NCI-H2227 treated with DMSO at 0.1 percent for 48 hours (cell line): ENCODE measurements at regions not wholly inside any gene's neighbourhood (a gene's known extent, or its start where the extent isn't known, plus 50 kb on each side); places are given as distances from the start of the nearest gene placed in this dataset.
"Not testable (repeated sequence)": the region's sequence is repeated elsewhere in the genome, so short reads cannot be mapped to it uniquely, and the experiment has no call there.

Experiments used
- DNase-seq: peaks from one replicate; lab custom pipeline; 2025; lab: John Stamatoyannopoulos, UW

DNA sequence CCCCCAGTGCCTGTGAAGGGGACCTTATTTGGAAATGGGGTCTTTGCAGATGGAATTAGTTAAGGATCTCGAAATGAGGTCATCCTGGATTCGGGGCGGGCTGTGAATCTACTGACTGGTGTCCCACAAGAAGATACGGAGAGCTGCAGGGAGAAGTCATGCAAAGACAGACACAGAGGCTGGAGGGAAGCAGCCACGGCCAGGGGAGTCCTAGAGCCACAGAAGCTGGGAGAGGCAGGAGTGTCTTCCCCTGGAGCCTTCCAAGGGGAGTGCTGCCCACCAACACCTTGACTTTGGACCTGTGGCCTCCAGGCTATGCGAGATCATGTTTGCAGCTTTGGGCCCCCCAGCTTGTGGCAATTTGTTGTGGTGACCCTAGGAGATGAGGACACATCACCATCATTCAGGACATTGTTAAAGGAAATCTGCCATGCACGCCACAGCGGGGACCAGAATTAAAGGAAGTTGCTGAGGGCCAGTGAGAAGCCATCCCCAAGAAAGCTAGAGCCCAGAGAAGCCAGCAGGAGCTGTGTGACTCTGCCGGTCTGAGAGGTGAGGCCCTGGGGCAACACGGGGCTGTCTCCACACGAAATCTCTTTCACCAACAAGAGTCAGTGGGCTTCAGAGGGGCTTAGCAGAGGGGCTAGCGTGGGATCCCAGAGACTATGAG, 434.7 kb downstream of the BRD1 start:
- no peak for DNase-seq

DNA sequence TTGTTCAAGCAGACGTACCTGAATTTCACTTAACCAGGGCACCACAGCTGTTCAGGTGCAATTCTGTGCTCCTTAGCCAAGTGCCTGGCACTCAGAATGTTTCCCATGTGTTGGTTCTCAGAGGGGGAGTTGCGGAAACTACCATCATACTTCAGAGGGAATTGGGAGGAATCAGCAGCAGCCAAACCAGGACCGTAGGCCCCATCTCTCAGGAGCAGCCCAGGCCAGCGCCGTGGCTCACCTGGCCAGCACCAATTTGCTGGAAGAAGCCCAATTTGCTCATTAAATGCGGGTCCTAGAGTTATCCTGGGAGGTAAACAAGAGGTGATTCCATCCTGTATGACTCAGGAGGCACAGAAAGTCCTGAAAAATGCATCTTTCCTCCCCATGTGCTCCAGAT, 435.4 kb downstream of the BRD1 start:
- no peak for DNase-seq

DNA sequence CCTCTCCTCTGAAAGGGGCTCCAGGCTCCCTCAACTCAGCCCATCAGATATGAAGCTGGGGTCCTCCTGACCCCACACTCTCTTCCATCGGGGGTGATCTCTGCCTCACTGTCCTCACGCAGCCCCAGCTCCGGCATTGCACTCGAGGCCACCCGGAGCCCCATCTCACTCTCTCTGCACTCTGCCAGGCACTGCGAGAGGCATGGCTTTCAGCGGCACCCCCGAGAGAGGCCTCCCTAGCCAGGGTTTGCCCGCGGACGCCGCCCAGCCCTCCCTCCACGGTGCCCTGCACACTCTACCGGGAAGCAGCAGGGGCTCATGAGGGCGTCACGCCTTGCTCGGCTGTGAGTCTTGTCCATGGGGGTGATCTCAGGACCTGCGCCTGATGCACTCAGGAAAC, 436.2 kb downstream of the BRD1 start:
- no peak for DNase-seq

DNA sequence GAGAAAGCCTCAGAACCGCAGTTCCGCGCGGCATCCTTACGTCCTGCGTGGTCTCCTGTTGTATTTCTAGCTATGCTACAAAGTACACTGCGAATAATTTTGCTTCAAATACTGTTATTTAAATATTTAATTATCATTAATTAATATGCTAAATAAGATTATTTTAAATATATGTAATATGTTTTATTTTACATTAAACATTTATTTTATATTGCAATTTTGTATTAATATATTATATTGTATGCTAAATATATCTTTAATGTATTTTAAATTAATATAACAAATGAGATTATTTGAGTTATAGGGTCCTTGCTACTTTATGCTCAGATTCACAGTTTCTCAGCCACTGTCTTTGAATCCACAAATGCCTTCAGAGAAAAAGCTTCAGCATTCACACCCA, 436.7 kb downstream of the BRD1 start:
- DNase-seq: no peak

DNA sequence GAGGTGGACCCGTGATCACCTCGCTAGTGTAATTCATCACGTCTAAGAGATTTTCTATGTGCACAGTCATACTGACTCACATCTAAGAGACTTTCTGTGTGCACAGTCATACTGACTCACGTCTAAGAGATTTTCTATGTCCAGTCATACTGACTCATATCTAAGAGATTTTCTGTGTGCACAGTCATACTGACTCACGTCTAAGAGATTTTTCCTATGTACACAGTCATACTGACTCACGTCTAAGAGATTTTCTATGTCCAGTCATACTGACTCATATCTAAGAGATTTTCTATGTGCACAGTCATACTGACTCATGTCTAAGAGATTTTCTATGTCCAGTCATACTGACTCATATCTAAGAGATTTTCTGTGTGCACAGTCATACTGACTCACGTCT, 443.8 kb downstream of the BRD1 start:
- DNase-seq: not testable (repeated sequence)

DNA sequence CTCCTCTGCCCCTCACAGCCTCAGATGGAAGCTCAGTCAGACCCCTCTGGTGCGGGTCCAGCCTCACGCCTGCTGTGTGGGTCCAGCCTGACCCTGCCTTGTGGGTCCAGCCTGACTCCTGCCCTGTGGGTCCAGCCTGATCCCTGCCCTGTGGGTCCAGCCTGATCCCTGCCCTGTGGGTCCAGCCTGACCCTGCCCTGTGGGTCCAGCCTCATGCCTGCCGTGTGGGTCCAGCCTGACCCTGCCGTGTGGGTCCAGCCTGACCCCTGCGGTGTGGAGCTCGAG, 445.3 kb downstream of the BRD1 start:
- no peak for DNase-seq

DNA sequence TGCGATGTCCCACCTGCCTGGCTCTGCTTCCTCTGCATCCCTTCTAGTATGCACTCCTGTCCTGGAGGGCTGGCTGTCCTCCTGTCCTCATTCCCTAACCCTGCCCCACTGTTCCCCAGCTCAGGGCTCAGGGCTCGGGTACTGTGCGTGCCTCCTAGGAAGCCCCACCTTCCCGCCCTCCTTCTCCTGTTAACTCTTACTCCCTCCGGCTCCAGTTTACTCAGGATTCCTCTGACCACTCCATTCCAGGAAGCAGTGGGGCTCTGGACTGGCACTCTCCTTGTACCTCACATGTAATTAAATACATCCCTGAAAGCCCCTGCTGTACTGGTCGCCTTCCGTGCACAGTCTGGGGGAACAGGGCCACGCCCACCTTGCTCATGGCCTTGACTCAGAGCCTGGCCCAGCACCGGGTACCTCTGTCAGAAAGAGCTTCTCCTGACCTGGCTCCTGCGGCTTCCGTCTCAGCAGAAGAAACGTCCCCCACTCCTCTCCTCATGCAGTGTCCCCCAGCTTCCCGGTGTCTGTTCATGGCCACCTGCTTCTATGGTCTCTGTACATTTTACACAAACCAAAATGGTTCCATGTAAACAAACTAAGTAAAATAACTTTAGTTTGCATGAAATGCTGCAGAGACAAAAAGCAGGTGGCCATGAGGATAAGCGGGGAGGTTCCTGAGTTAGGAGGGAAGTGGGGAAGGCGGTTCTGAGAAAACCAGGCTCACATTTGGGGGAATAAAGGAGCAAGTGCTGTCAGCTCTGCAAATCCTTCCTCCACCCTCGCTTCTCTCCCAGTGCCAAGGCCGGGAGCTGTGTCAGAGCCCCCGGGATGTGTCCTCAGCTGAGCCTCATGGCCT, 445.9 kb downstream of the BRD1 start:
- DNase-seq: no peak

DNA sequence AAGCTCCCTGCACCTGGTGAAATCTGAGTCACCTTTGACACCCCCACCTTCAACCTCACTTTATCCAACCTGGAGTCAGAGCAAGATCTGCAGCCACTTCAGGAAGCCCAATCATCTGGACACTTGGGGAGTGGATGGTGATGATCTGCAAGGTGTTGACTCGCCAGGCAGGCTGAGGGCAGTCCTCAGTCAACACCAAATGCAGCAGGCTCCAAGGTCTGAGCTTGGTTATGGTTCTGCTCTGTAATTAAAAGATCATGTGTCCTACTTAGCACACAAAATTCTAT, 446.9 kb downstream of the BRD1 start:
- no peak for DNase-seq

DNA sequence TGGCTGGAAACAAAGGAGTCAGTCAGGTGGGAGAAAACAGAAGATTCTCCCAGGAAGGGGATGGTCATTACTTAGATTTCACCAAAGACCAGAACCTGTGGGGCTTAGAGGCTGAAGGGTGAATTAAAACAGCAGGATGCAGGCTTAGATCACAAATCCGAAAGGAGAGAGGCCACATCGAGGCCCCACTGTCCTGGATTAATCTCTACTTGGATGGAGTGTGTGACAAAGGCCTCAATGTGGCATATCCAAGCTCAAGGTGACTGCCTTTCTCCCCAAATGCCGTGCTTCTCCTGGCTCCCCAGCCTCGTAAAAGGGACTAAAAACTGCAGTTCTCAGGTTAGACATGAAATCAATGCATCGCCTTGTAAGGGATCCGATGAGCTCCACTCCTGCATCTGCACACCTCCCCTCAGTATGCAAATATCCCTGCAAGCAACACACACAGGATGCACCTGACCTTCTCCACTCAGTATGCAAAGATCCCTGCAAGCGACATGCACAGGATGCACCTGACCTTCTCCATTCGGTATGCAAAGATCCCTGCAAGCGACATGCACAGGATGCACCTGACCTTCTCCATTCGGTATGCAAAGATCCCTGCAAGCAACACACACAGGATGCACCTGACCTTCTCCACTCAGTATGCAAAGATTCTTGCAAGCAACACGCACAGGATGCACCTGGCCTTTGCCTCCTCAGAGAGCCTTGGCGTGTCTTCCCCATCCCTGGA, 447.4 kb downstream of the BRD1 start:
- no peak for DNase-seq

DNA sequence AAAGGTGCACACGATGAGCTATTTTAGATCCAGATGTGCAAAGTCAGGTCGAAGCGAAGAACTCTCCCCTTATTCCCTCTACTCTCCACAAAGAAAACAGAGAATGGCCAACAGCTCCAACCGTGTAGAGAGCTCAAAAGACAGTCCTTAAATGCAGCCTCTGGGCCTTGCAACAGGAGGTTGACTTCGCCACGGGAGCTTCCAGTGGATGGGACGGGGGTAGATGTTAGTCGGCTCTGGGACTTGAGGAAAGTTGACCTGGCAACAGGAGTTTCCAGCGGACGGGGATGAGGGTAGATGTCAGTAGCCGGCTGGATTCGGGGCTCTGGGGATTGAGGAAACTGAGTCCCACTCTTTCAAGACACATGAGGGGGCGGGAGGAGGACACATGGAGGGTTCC, 450.4 kb downstream of the BRD1 start:
- DNase-seq: no peak

DNA sequence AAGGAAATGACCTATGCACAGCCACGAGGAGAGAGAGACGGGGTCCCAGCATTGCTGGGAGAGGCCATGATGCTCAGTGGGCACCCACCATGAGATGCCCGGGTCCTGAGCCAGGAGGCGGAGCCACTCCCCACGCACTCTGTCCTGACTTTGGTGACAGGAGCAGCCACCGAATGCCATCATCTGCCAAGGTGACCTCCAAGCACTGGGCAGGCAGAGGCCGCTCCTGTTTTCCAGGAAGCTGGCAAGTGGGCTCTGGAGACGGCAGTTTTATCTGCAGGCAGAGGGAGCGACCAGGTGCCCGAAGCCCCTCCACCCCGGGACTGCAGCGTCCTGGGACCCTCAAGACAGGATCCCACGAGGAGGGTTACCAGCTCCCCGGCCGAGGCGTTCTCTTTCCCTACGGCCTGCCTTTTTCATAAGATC, 453.9 kb downstream of the BRD1 start:
- DNase-seq: no peak

DNA sequence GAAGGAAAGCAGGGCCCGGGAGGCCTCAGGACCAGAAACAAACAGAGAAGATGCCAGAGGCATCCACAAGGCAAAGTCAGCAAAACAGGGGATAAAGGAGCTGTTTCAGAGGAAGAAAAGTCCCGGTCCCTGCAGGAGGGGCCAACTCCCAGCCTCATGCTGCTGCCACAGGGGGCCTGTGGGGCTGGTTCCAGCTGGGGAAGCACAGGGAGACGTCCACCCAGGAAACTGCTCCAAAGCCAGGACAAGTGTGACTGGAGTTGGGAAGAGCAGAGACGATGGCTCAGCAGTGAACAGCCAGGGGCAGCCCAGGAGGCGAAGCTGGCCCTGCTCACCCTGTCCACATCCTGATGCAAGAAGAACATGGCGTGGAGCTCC, 454.4 kb downstream of the BRD1 start:
- DNase-seq: no peak

DNA sequence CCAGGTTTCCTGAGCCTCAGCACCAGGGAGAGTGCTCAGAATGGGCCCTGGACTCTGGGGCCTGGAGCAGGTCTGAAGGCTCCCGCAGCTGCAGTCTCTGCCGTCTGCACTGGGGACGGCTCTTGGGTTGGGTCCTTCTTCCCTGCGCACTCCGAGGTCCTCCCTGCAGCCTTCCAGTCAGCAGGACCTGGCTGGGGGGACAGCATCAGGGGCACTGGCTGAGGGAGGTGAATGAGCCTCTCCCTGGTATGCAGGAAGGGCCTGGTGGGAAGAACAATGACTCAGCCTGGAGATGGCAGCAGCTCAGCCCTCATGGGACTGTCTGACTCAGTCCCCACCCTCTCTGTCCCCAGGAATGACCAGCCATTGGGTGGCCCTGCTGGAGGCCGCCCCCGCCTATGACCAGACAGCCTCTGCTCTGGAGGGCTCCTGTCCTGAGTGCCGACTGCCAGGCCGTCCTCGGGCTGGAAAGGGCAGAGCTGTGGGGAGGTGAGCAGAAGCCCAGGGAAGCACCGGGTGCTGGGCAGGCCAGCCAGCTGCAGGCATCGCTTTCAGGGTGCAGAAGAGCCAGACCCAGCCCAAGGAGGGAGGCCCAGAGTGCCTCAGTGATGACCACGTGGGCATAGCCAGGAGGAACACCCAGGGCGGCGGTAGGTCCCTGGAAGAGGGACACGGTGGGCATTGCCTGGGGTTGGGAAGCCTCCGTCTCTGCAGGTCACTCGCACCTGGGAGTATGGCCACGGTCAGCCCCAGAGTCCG, 455.0 kb downstream of the BRD1 start:
- DNase-seq: no peak

DNA sequence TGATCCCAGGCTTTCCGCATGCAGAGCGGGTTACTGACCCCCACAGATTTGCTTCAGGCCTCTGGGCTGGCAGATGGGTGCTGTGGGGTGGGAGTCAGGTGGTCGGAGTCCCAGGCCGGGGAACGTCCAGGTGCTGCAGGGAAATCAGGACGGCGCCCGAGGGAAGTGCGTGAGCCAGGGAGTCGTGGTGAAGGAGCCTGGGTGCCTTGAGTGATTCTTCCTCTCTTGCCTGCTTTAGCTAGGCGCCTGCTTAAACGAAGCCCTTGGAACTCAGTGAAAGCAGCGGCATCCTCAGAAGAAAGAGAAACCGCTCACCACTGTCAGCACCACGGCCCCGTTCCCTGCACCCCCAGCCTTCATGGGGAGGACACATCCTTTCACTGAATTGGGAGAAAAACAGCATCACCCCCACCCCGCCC, 455.6 kb downstream of the BRD1 start:
- DNase-seq: no peak

DNA sequence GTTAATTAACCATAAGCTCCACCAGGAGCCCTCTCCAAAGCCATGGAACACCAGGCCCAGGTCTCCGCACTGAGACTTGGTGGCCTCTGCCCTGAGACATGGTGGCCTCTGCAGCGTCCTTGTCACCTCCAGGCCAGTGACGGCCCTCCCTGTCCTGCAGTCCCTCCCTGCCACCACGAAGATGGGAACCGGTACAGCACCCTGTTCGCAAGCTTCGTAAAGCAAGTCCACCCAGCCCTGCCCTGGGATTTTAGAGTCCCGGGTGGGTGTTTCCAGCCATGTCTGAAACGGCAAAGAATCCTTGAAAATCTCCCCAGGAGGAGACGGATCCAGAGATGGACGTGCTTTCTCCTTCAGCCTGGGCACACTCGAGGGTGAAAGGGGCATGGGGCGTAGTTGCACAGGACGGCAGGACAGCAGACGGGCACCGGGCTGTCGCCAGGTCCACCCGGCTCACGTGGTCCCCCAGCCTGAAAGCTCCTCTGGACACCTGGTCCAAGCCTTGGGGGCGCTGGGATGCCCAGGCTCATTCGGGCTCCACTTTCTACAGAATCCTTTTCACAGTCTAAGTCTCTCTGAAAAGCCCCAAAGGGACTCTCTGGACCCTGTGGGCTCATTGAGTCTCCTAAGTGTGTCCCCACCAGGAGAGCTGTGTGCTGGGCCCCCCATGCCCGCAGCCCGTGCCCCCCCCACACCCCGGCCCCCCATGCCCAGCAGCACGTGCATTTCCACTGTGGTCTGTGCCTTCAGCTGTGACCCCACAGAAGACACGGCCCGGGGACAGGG, 456.2 kb downstream of the BRD1 start:
- no peak for DNase-seq

DNA sequence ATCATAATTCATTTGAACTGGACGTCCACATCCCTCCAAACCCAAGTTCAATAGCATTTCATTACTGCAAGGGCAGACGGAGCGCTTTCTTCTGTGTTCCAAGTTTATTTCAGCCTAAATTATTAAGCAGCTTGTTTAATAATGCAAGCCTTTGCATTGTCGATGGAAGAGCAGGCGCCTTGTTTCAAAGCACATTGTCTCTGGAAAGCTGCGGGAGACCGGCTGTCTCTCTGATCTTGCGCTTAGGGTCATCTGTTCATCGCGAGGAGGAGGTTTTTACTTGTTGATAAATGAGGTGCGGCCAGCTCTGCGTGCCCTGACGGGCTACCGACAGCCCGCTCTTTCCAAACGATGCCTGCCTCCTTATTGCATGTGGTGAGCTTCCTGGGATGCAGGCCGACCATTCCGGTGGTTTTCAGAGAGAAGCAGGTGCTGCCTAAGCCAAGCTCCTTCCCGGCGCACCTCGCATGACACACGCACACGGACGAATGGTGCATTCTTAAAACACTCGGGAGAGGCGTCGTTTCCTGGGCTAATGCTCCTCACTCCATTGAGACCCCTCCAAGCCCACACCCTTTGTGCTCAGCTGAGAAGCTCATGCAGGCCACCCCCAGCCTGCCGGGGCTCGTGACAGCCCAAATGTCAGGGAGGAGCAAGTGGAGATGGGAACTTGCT, 456.9 kb downstream of the BRD1 start:
- no peak for DNase-seq

DNA sequence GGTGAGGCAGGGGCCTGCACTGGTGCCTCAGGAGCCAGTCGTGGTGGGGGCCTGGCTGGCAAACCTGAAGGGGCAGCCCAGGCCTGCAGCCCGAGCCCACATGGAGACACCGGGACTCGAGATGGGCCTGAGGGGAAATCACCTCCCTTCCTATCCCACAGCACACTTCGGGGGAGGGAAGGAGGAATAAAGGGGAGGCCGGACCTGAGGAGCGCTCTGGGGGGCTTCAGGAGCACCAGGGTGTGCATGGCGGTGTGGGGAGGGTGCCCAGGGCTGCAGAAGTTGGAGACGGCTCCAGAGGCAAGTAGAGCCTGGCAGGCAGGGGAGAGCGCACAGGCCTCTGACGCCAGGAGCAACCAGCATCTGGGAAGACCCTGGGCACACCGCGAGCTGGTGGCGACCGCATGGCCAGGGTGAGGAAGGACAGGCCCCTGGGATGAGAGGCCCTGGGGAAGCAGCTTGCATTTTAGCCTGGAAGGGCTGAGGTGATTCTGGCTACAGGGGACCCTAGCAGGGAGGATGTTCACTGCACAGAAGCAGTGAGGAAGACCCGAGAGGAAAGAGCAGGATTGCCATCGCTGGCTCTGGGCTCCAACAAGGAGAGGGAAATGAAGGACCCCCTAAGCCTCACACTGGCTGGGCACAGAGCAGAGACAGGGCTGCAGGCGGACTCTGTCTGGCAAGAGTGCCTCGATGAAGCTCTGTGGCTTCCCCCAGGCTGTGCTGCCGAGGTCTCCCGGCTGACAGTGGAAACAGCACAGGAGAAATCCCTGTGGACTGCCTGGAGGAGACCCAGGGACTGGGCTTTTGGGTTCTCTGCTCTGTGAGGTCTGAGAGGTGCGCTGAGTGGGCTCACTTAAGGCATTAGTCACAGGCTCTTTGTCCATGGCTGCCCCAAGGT, 457.7 kb downstream of the BRD1 start:
- DNase-seq: no peak

DNA sequence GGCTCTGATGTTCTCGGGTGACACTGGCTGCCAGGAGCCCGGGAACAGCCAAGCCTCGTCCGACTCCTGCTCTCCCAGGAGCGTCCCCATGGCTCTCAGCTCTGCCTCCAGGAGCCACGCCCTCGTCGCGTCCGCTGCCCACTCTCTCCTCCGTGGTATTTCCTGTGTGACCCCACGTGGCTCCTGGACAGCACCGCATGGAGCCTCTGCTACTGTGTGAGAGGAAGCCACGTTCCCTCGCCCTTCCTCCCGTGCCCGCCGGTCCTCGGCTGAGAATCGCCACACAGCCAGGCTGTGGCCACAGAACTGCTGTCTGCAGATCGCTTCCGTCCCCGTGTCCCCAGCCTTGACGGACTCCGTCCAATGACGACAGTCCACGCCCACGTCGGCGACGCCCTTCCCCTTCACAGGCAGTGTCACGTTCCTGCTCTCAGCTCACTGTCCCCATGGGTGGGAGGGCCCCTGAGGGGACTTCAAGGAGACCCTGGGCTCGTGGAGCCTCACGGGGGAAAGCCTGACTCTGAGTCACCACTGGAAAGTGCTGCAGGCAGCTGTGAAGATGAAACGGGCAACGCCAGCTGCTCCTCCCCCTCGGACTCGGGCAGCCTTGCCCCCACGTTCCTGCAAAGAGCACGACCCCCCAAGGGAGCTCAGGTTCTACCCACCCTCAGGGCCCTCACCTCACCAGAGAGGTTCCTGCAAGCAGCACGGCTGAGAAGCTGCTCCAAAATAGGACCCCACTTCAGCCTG, 458.5 kb downstream of the BRD1 start:
- DNase-seq: no peak

DNA sequence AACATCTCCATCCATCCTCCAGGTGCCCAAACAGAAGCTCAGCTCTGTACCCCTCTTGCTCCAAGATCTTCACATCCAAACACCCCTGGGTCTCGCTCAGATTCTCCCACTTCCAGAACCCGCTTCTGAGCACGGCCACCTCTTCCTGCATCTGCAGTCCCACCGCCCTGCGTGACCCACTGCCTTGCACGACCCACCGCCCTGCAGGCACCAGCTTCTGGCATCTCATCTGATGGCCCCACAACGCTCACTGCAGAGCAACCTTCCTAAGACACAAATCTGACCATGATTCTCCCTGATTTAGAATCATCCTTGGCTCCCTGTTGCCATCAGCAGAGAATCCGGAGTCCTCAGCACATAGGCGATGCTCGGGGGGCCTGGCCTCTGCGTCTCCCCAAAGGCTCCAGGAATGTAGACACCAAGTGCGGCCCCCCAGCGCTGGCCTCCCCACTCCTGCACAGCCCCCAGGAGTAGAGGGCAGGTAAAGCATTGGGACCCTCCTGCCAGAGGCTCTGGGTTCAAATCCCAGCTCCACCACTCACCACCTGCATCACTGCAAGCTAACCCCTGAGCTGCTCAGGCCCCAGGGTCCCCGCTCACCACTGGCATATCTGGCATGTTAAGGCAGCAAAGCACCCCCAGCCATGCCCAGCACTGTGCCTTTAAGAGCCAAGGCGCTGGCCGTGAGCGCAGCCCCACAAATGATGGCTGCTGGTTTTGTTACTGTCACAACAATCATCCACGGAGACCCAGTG, 459.3 kb downstream of the BRD1 start:
- DNase-seq: no peak
